B cell (primary cell): ENCODE measurements at regions not wholly inside any gene's neighbourhood (a gene's known extent, or its start where the extent isn't known, plus 50 kb on each side); places are given as distances from the start of the nearest gene placed in this dataset.

Experiments
- CTCF ChIP-seq: fragments of 200-600 bp; IDR thresholded peaks from one replicate; pipeline ENCODE4 v1.8.0; 2022; ENCODE audit warnings: antibody characterized with exemption, mild to moderate bottlenecking
- EZH2 ChIP-seq: IDR thresholded peaks from 2 replicates; pipeline ENCODE4 v1.6.1; 2012; ENCODE audit warnings: borderline replicate concordance, low read depth, mild to moderate bottlenecking, moderate library complexity, low read length; ENCODE audit not compliant: insufficient read depth, poor library complexity, severe bottlenecking

- no peak for TF ChIP-seq CTCF
- no peak for TF ChIP-seq EZH2
Observed at GRCh38 chr18:66668706-66669105, 64.8 kb upstream of the CDH19 start.
